Lung (tissue), 11 donors: ENCODE measurements at regions not wholly inside any gene's neighbourhood (a gene's known extent, or its start where the extent isn't known, plus 50 kb on each side); places are given as distances from the start of the nearest gene placed in this dataset.

Source experiments
- ATAC-seq: fragments of 200-7000 bp; cut with Tn5 transposase; one replicate; pipeline ENCODE4 v1.9.1; 2020; ENCODE audit warnings: moderate number of reproducible peaks; ENCODE audit not compliant: insufficient read depth, low FRiP score
- DNase-seq, 3 donors: peaks; one replicate each; pipeline ENCODE4 v3.0.0-alpha.2; 2013 to 2017
- H3K27ac ChIP-seq, 2 donors: one replicate each; pipeline ENCODE4 v1.5.1; 2013; ENCODE audit warnings: mild to moderate bottlenecking in 2 of 2, moderate library complexity in 2 of 2, control low read depth in 1 of 2, inconsistent platforms in 1 of 2, low read depth in 1 of 2, low read length in 1 of 2
- H3K27me3 ChIP-seq, 3 donors: one replicate each; pipeline ENCODE4 v1.5.1; 2013; ENCODE audit warnings: low read length in 2 of 3; ENCODE audit not compliant: control insufficient read depth in 3 of 3, insufficient read depth in 3 of 3
- H3K36me3 ChIP-seq, 4 donors: one replicate each; pipeline ENCODE4 v1.5.1; 2013; ENCODE audit warnings: low read length in 4 of 4, mild to moderate bottlenecking in 1 of 4, moderate library complexity in 1 of 4; ENCODE audit not compliant: control insufficient read depth in 4 of 4, insufficient read depth in 4 of 4
- H3K4me1 ChIP-seq, 5 donors: one replicate each; pipeline ENCODE4 v1.5.1; 2013; ENCODE audit warnings: low read length in 5 of 5, mild to moderate bottlenecking in 2 of 5, moderate library complexity in 1 of 5; ENCODE audit not compliant: control insufficient read depth in 5 of 5, insufficient read depth in 5 of 5
- H3K4me3 ChIP-seq: one replicate; pipeline ENCODE4 v1.5.1; 2013; ENCODE audit warnings: mild to moderate bottlenecking, control low read depth, moderate library complexity
- H3K9ac ChIP-seq, 2 donors: one replicate each; pipeline ENCODE4 v1.5.1; 2013; ENCODE audit warnings: low read length in 2 of 2, control low read depth in 1 of 2; ENCODE audit not compliant: insufficient read depth in 1 of 2
- H3K9me3 ChIP-seq, 4 donors: one replicate each; pipeline ENCODE4 v1.5.1; 2013; ENCODE audit warnings: low read length in 3 of 4, mild to moderate bottlenecking in 1 of 4, moderate library complexity in 1 of 4; ENCODE audit not compliant: control insufficient read depth in 4 of 4, insufficient read depth in 3 of 4
- WGBS, 2 donors: extraction: QIAGEN DNeasy Blood & Tissue Kit; methylation state at CpG; one replicate each; pipeline ENCODE4 v1.1.7; 2013; 5-methylcytosine and 5-hydroxymethylcytosine counted together
- TF ChIP-seq, protein P1 (sequence below): IDR thresholded peaks from 2 replicates; pipeline ENCODE4 v1.5.1; 2012; ENCODE audit warnings: mild to moderate bottlenecking; ENCODE audit errors: control extremely low read depth, extremely low read depth
- donor health status: control.
- donor health status: control.
- donor health status: Bipolar disorder and iron deficiency.
- donor health status: healthy.
- donor health status: DM: yes; HTN: yes; CAD: no.

DNA sequence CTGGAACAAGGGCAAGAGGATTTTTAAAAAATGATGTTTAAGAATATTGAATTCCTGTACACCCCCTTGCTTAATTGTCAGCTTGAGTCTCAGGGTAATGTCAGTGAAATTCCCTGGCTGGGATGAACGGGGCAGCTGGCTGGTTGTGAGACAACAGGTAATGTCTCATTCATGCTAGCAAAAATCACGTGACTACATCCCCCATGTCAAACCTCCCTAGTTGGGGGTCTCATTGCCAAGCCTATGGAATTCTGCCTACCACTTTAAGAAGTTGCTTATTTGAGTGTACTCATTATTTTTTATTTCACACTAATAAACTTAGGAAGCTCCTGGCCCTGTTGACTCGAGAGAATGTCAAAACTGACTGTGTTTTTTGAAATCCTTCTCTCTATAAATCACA is 218.3 kb downstream of the ICOS start:
- Histone ChIP-seq H3K4me3 (no peak overlapping the region), H3K27ac (no peak overlapping the region), H3K36me3 (no peaks in the 10 kb centered on the region), H3K4me1 (peaks cover 0 to 3% (median 0%) of the 10 kb centered on the region in 5 donors), H3K27me3 (no peaks in the 10 kb centered on the region), H3K9me3 (no peaks in the 10 kb centered on the region), H3K9ac (no peak overlapping the region)
- no peak for ATAC-seq
- DNase-seq: no peak
- TF ChIP-seq, protein P1, sequence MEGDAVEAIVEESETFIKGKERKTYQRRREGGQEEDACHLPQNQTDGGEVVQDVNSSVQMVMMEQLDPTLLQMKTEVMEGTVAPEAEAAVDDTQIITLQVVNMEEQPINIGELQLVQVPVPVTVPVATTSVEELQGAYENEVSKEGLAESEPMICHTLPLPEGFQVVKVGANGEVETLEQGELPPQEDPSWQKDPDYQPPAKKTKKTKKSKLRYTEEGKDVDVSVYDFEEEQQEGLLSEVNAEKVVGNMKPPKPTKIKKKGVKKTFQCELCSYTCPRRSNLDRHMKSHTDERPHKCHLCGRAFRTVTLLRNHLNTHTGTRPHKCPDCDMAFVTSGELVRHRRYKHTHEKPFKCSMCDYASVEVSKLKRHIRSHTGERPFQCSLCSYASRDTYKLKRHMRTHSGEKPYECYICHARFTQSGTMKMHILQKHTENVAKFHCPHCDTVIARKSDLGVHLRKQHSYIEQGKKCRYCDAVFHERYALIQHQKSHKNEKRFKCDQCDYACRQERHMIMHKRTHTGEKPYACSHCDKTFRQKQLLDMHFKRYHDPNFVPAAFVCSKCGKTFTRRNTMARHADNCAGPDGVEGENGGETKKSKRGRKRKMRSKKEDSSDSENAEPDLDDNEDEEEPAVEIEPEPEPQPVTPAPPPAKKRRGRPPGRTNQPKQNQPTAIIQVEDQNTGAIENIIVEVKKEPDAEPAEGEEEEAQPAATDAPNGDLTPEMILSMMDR: no peak
- WGBS, 2 donors: 82 to 93% methylated on average over 3 of the region's 3 CpGs

DNA sequence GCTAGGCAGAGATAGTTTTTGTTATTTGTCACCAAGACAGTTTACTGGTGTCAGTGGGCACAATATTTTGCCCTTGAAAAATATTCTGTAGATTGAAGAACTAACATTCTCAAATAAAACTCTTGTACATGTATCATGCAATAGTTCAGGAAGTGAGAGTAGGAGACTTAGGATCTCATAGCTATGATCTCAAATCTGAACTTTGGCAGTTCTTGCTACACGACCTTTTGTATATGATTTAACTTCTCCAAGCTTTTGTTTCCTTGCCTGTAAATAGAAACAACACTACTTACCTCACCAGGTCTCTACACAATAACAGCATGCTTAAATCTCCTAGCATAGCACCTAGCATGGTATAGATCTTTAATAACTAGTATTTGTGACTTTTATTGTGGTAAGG is 219.9 kb downstream of the ICOS start:
- DNase-seq (no peak), ATAC-seq (no peak)
- Histone ChIP-seq H3K9ac (no peak overlapping the region), H3K9me3 (no peaks in the 10 kb centered on the region), H3K27ac (no peak overlapping the region), H3K4me3 (no peak overlapping the region), H3K4me1 (peaks cover 0 to 3% (median 0%) of the 10 kb centered on the region in 5 donors), H3K27me3 (no peaks in the 10 kb centered on the region), H3K36me3 (no peaks in the 10 kb centered on the region)
- WGBS, 2 donors: 62 to 63% methylated on average over 1 of the region's 1 CpG
- TF ChIP-seq, protein P1: no peak

DNA sequence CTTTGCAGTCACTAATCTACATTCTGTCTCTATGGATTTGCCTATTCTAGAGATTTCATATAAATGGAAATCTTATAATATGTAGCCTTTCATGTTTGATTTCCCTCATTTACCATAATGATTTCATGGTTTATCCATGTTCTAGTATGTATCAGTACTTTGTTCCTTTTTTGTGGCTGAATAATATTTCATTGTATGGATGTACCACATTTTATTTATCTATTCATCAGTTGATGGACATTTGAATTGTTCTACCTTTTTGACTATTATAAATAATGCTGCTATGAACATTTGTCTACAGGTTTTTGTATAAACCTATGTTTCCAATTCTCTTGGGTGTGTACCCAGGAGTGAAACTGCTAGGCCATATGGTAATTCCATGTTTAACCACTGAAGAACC is 221.1 kb downstream of the ICOS start:
- H3K36me3 ChIP-seq: no peaks in the 10 kb centered on the region
- no peak overlapping the region for H3K9ac ChIP-seq
- H3K27me3 ChIP-seq: no peaks in the 10 kb centered on the region
- H3K27ac ChIP-seq: no peak overlapping the region
- no peaks in the 10 kb centered on the region for H3K9me3 ChIP-seq
- no peak for DNase-seq
- no peak overlapping the region for H3K4me3 ChIP-seq
- H3K4me1 ChIP-seq: peaks cover 0 to 9% (median 0%) of the 10 kb centered on the region in 5 donors
- TF ChIP-seq, protein P1: no peak
- ATAC-seq: no peak

DNA sequence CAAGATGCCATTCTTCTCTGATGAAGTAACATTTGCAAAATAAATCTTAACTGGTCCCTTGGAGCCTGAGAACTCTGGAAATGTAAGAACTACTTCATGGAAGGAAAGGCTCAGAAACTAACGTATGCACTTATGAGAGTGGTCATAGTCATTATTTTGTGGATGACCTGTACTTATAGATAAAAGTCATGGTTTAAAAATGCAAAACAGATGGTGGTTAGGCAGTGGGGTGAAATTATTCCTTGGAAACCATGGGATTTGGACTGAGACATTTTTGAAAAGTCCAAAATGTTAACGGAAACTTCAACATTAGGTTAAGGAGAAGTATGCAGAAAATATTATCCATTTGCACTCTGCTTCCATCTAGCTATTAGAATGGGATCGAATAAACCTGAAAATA is 223.0 kb downstream of the ICOS start:
- ATAC-seq: no peak
- Histone ChIP-seq H3K9ac (no peak overlapping the region), H3K36me3 (no peaks in the 10 kb centered on the region), H3K4me1 (peaks cover 0 to 6% (median 0%) of the 10 kb centered on the region in 5 donors), H3K9me3 (peaks cover 0 to 4% (median 0%) of the 10 kb centered on the region in 4 donors), H3K27ac (no peak overlapping the region), H3K4me3 (no peak overlapping the region), H3K27me3 (no peaks in the 10 kb centered on the region)
- WGBS, 2 donors: 87 to 90% methylated on average over 3 of the region's 3 CpGs
- no peak for DNase-seq
- TF ChIP-seq, protein P1: no peak
